ENCODE measurements at regions not wholly inside any gene's neighbourhood (a gene's known extent, or its start where the extent isn't known, plus 50 kb on each side); places are given as distances from the start of the nearest gene placed in this dataset.

- Histone ChIP-seq H3K4me3 (ENCODE audit: low read length, poor library complexity, severe bottlenecking) (no peak overlapping the region), H3K36me3 (ENCODE audit: insufficient read depth, low read length) (no peaks in the 10 kb centered on the region), H3K79me2 (ENCODE audit: insufficient read depth, low read length) (no peaks in the 10 kb centered on the region), H3K27me3 (ENCODE audit: insufficient read depth, low read length, poor library complexity, severe bottlenecking) (no peaks in the 10 kb centered on the region), H3K9ac (ENCODE audit: low read depth, low read length, poor library complexity, severe bottlenecking) (no peak overlapping the region), H3K4me2 (ENCODE audit: low read depth, low read length, poor library complexity, severe bottlenecking) (peak overlapping the region; percentile 8), H3K4me1 (ENCODE audit: insufficient read depth, low read length, poor library complexity, severe bottlenecking) (peaks cover 13% of the 10 kb centered on the region), H3K9me2 (replicated peaks; ENCODE audit: low read depth, low read length) (no peaks in the 10 kb centered on the region), H4K20me1 (ENCODE audit: insufficient read depth, low read length, poor library complexity, severe bottlenecking) (no peaks in the 10 kb centered on the region), H3K9me3 (ENCODE audit: insufficient read depth, low read depth, low read length) (no peaks in the 10 kb centered on the region), H3F3A (ENCODE audit: low read depth) (no peaks in the 10 kb centered on the region), H2AFZ (ENCODE audit: low read length) (0 out of 2 replicates have a peak overlapping the region, but pooled peaks have one; percentile 13)
- TF ChIP-seq CTCF (conservative IDR thresholded peaks at IDR 0.05; ENCODE audit: low read length) (no peak), EZH2phosphoT487 (IDR thresholded peaks at IDR 0.05; ENCODE audit: borderline replicate concordance) (no peak)
Measured at GRCh38 chr18:10089881-10090280, 176.1 kb downstream of the VAPA start.

- Histone ChIP-seq H4K20me1 (ENCODE audit: insufficient read depth, low read length, poor library complexity, severe bottlenecking) (no peaks in the 10 kb centered on the region), H3K79me2 (ENCODE audit: insufficient read depth, low read length) (no peaks in the 10 kb centered on the region), H3F3A (ENCODE audit: low read depth) (no peaks in the 10 kb centered on the region), H3K36me3 (ENCODE audit: insufficient read depth, low read length) (no peaks in the 10 kb centered on the region), H3K27me3 (ENCODE audit: insufficient read depth, low read length, poor library complexity, severe bottlenecking) (no peaks in the 10 kb centered on the region), H3K9me3 (ENCODE audit: insufficient read depth, low read depth, low read length) (no peaks in the 10 kb centered on the region), H3K4me3 (ENCODE audit: low read length, poor library complexity, severe bottlenecking) (no peak overlapping the region), H3K4me2 (ENCODE audit: low read depth, low read length, poor library complexity, severe bottlenecking) (no peak overlapping the region), H3K4me1 (ENCODE audit: insufficient read depth, low read length, poor library complexity, severe bottlenecking) (peaks cover 13% of the 10 kb centered on the region), H3K9me2 (replicated peaks; ENCODE audit: low read depth, low read length) (no peaks in the 10 kb centered on the region), H2AFZ (ENCODE audit: low read length) (no peak overlapping the region), H3K9ac (ENCODE audit: low read depth, low read length, poor library complexity, severe bottlenecking) (no peak overlapping the region)
- TF ChIP-seq CTCF (conservative IDR thresholded peaks at IDR 0.05; ENCODE audit: low read length) (no peak), EZH2phosphoT487 (IDR thresholded peaks at IDR 0.05; ENCODE audit: borderline replicate concordance) (no peak)
Measured at GRCh38 chr18:10090668-10091067, 176.9 kb downstream of the VAPA start.

GRCh38 chr18:10093445-10093844 lies 179.6 kb downstream of the VAPA start:
- Histone ChIP-seq H3K4me2 (ENCODE audit: low read depth, low read length, poor library complexity, severe bottlenecking) (no peak overlapping the region), H2AFZ (ENCODE audit: low read length) (no peak overlapping the region), H3K27me3 (ENCODE audit: insufficient read depth, low read length, poor library complexity, severe bottlenecking) (no peaks in the 10 kb centered on the region), H3K9me3 (ENCODE audit: insufficient read depth, low read depth, low read length) (no peaks in the 10 kb centered on the region), H3K79me2 (ENCODE audit: insufficient read depth, low read length) (no peaks in the 10 kb centered on the region), H3K9me2 (replicated peaks; ENCODE audit: low read depth, low read length) (no peaks in the 10 kb centered on the region), H3K36me3 (ENCODE audit: insufficient read depth, low read length) (no peaks in the 10 kb centered on the region), H3F3A (ENCODE audit: low read depth) (no peaks in the 10 kb centered on the region), H3K9ac (ENCODE audit: low read depth, low read length, poor library complexity, severe bottlenecking) (no peak overlapping the region), H3K4me3 (ENCODE audit: low read length, poor library complexity, severe bottlenecking) (no peak overlapping the region), H4K20me1 (ENCODE audit: insufficient read depth, low read length, poor library complexity, severe bottlenecking) (no peaks in the 10 kb centered on the region), H3K4me1 (ENCODE audit: insufficient read depth, low read length, poor library complexity, severe bottlenecking) (peaks cover 13% of the 10 kb centered on the region)
- no peak for TF ChIP-seq CTCF (conservative IDR thresholded peaks at IDR 0.05; ENCODE audit: low read length)
- TF ChIP-seq EZH2phosphoT487 (IDR thresholded peaks at IDR 0.05; ENCODE audit: borderline replicate concordance), result no peak
